CD4-positive, CD25-positive, alpha-beta regulatory T cell (primary cell): ENCODE measurements at regions not wholly inside any gene's neighbourhood (a gene's known extent, or its start where the extent isn't known, plus 50 kb on each side); places are given as distances from the start of the nearest gene placed in this dataset.

Source experiments
- ATAC-seq, 2 donors: fragments of 150-1000 bp; cut with Tn5 transposase; one replicate each; pipeline ENCODE4 v1.10.0; 2021; ENCODE audit warnings: low read depth in 2 of 2, moderate number of reproducible peaks in 2 of 2, moderate library complexity in 1 of 2
- DNase-seq, 3 donors: peaks; one replicate each; pipeline versions ENCODE4 v3.0.0 to v3.0.0-alpha.2; 2012 to 2022; ENCODE audit warnings: mixed read lengths in 1 of 3
- H3K27ac ChIP-seq: one replicate; pipeline ENCODE4 v1.7.0; 2013; ENCODE audit warnings: mild to moderate bottlenecking, low read length; ENCODE audit not compliant: insufficient read depth, poor library complexity, severe bottlenecking
- H3K27me3 ChIP-seq: one replicate; pipeline ENCODE4 v1.7.0; 2013; ENCODE audit warnings: low read length; ENCODE audit not compliant: control insufficient read depth, insufficient read depth
- H3K36me3 ChIP-seq: one replicate; pipeline ENCODE4 v1.7.0; 2013; ENCODE audit warnings: mild to moderate bottlenecking, low read length, moderate library complexity; ENCODE audit not compliant: control insufficient read depth, insufficient read depth
- H3K4me1 ChIP-seq: 2 replicates; pipeline ENCODE4 v1.7.0; 2013; ENCODE audit warnings: mild to moderate bottlenecking, low read length; ENCODE audit not compliant: insufficient read depth, control insufficient read depth, poor library complexity, severe bottlenecking
- H3K4me3 ChIP-seq: one replicate; pipeline ENCODE4 v1.7.0; 2013; ENCODE audit warnings: low read depth, mild to moderate bottlenecking, low read length, moderate library complexity
- H3K9me3 ChIP-seq, 2 experiments: 1 replicate in 1 of 2; 2 replicates in 1 of 2; pipeline ENCODE4 v1.7.0; 2013; ENCODE audit warnings: low read length in 2 of 2, mild to moderate bottlenecking in 1 of 2, moderate library complexity in 1 of 2; ENCODE audit not compliant: control insufficient read depth in 2 of 2
- H3K27ac Mint-ChIP-seq, 3 donors: one replicate each; pipeline ENCODE4 v1.8.0; 2020 to 2022; ENCODE audit warnings: mild to moderate bottlenecking in 3 of 3, mixed read lengths in 3 of 3, moderate library complexity in 2 of 3
- H3K27me3 Mint-ChIP-seq: one replicate; pipeline ENCODE4 v1.8.0; 2022; ENCODE audit warnings: mild to moderate bottlenecking, mixed read lengths
- H3K36me3 Mint-ChIP-seq: one replicate; pipeline ENCODE4 v1.8.0; 2020; ENCODE audit warnings: mixed read lengths
- H3K4me1 Mint-ChIP-seq, 4 donors: one replicate each; pipeline ENCODE4 v1.8.0; 2020 to 2022; ENCODE audit warnings: mixed read lengths in 4 of 4, mild to moderate bottlenecking in 1 of 4
- H3K4me3 Mint-ChIP-seq, 4 donors: one replicate each; pipeline ENCODE4 v1.8.0; 2020 to 2022; ENCODE audit warnings: mild to moderate bottlenecking in 4 of 4, mixed read lengths in 4 of 4, moderate library complexity in 3 of 4
- H3K9me3 Mint-ChIP-seq, 7 donors: one replicate each; pipeline ENCODE4 v1.8.0; 2020 to 2022; ENCODE audit warnings: mixed read lengths in 7 of 7, mild to moderate bottlenecking in 3 of 7, moderate library complexity in 2 of 7

- Mint-ChIP-seq H3K36me3 (no peaks in the 10 kb centered on the region), H3K27ac (no peak overlapping the region), H3K9me3 (peaks cover 0 to 12% (median 5%) of the 10 kb centered on the region in 7 donors), H3K27me3 (peaks cover 13% of the 10 kb centered on the region), H3K4me1 (peaks cover 0 to 5% (median 1%) of the 10 kb centered on the region in 4 donors), H3K4me3 (no peak overlapping the region)
- Histone ChIP-seq H3K4me3 (no peak overlapping the region), H3K4me1 (no peaks in the 10 kb centered on the region), H3K36me3 (no peaks in the 10 kb centered on the region), H3K9me3 (no peaks in the 10 kb centered on the region), H3K27ac (no peak overlapping the region), H3K27me3 (no peaks in the 10 kb centered on the region)
- no peak for DNase-seq
- no peak for ATAC-seq
Measured at GRCh38 chr1:234687011-234687410, 77.0 kb upstream of the IRF2BP2 start.

- Mint-ChIP-seq H3K4me3 (no peak overlapping the region), H3K27ac (no peak overlapping the region), H3K4me1 (peaks cover 0 to 5% (median 0%) of the 10 kb centered on the region in 4 donors), H3K27me3 (peaks cover 13% of the 10 kb centered on the region), H3K9me3 (peaks cover 0 to 12% (median 5%) of the 10 kb centered on the region in 7 donors), H3K36me3 (no peaks in the 10 kb centered on the region)
- H3K27ac ChIP-seq, result no peak overlapping the region
- no peak overlapping the region for H3K4me3 ChIP-seq
- no peak for DNase-seq
- no peaks in the 10 kb centered on the region for H3K36me3 ChIP-seq
- no peaks in the 10 kb centered on the region for H3K4me1 ChIP-seq
- ATAC-seq, result no peak
- H3K27me3 ChIP-seq, result peaks cover 2% of the 10 kb centered on the region
- H3K9me3 ChIP-seq, result no peaks in the 10 kb centered on the region
Measured at GRCh38 chr1:234686035-234686434, 76.1 kb upstream of the IRF2BP2 start.

GRCh38 chr1:234684856-234685255, 74.9 kb upstream of the IRF2BP2 start:
- no peaks in the 10 kb centered on the region for H3K36me3 Mint-ChIP-seq
- H3K4me1 Mint-ChIP-seq, result peaks cover 0 to 2% (median 0%) of the 10 kb centered on the region in 4 donors
- H3K4me3 Mint-ChIP-seq, result no peak overlapping the region
- DNase-seq (no peak), ATAC-seq (no peak)
- Histone ChIP-seq H3K27me3 (peaks cover 2% of the 10 kb centered on the region), H3K27ac (no peak overlapping the region), H3K4me1 (no peaks in the 10 kb centered on the region), H3K9me3 (no peaks in the 10 kb centered on the region), H3K36me3 (no peaks in the 10 kb centered on the region), H3K4me3 (no peak overlapping the region)
- peaks cover 13% of the 10 kb centered on the region for H3K27me3 Mint-ChIP-seq
- H3K9me3 Mint-ChIP-seq, result peaks cover 0 to 12% (median 5%) of the 10 kb centered on the region in 7 donors
- no peak overlapping the region for H3K27ac Mint-ChIP-seq

- Histone ChIP-seq H3K27me3 (peaks cover 4% of the 10 kb centered on the region), H3K4me1 (no peaks in the 10 kb centered on the region), H3K27ac (no peak overlapping the region), H3K9me3 (no peaks in the 10 kb centered on the region), H3K4me3 (no peak overlapping the region), H3K36me3 (no peaks in the 10 kb centered on the region)
- Mint-ChIP-seq H3K4me3 (no peak overlapping the region), H3K27me3 (peaks cover 13% of the 10 kb centered on the region), H3K4me1 (no peaks in the 10 kb centered on the region), H3K27ac (no peak overlapping the region), H3K36me3 (no peaks in the 10 kb centered on the region), H3K9me3 (peaks cover 0 to 12% (median 5%) of the 10 kb centered on the region in 7 donors)
- DNase-seq (no peak), ATAC-seq (no peak)
Measured at GRCh38 chr1:234683861-234684632, 74.1 kb upstream of the IRF2BP2 start.

GRCh38 chr1:234683127-234683860, 73.3 kb upstream of the IRF2BP2 start:
- H3K36me3 ChIP-seq, result no peaks in the 10 kb centered on the region
- H3K4me3 ChIP-seq, result no peak overlapping the region

GRCh38 chr1:234681990-234682389, 72.0 kb upstream of the IRF2BP2 start:
- H3K9me3 Mint-ChIP-seq, result peaks cover 0 to 12% (median 5%) of the 10 kb centered on the region in 7 donors
- H3K36me3 Mint-ChIP-seq, result no peaks in the 10 kb centered on the region
- Histone ChIP-seq H3K4me1 (no peaks in the 10 kb centered on the region), H3K36me3 (no peaks in the 10 kb centered on the region), H3K27ac (no peak overlapping the region), H3K9me3 (no peaks in the 10 kb centered on the region), H3K4me3 (no peak overlapping the region), H3K27me3 (peaks cover 8% of the 10 kb centered on the region)
- DNase-seq (no peak), ATAC-seq (no peak)
- H3K27me3 Mint-ChIP-seq, result peaks cover 13% of the 10 kb centered on the region
- H3K4me3 Mint-ChIP-seq, result no peak overlapping the region
- H3K27ac Mint-ChIP-seq, result no peak overlapping the region
- no peaks in the 10 kb centered on the region for H3K4me1 Mint-ChIP-seq

More at GRCh38 chr1:234683127-234683860, 73.3 kb upstream of the IRF2BP2 start:
- no peaks in the 10 kb centered on the region for H3K9me3 ChIP-seq
- DNase-seq (no peak), ATAC-seq (no peak)
- peaks cover 5% of the 10 kb centered on the region for H3K27me3 ChIP-seq
- Mint-ChIP-seq H3K36me3 (no peaks in the 10 kb centered on the region), H3K4me1 (no peaks in the 10 kb centered on the region), H3K4me3 (no peak overlapping the region), H3K27me3 (peaks cover 13% of the 10 kb centered on the region), H3K9me3 (peaks cover 0 to 12% (median 5%) of the 10 kb centered on the region in 7 donors), H3K27ac (no peak overlapping the region)
- H3K4me1 ChIP-seq, result no peaks in the 10 kb centered on the region
- no peak overlapping the region for H3K27ac ChIP-seq

- no peaks in the 10 kb centered on the region for H3K36me3 Mint-ChIP-seq
- no peaks in the 10 kb centered on the region for H3K4me1 ChIP-seq
- ATAC-seq, result no peak
Measured at GRCh38 chr1:234681065-234681464, 71.1 kb upstream of the IRF2BP2 start.

More at GRCh38 chr1:234681065-234681464, 71.1 kb upstream of the IRF2BP2 start:
- H3K27ac Mint-ChIP-seq, result no peak overlapping the region
- peaks cover 0 to 5% (median 2%) of the 10 kb centered on the region in 4 donors for H3K4me1 Mint-ChIP-seq
- peaks cover 0 to 12% (median 4%) of the 10 kb centered on the region in 7 donors for H3K9me3 Mint-ChIP-seq
- no peak overlapping the region for H3K4me3 Mint-ChIP-seq
- Histone ChIP-seq H3K27me3 (peaks cover 8% of the 10 kb centered on the region), H3K27ac (no peak overlapping the region), H3K9me3 (no peaks in the 10 kb centered on the region), H3K36me3 (no peaks in the 10 kb centered on the region), H3K4me3 (no peak overlapping the region)
- DNase-seq, result no peak
- peaks cover 5% of the 10 kb centered on the region for H3K27me3 Mint-ChIP-seq
